Left renal pelvis (tissue), 4 donors: ENCODE measurements at regions not wholly inside any gene's neighbourhood (a gene's known extent, or its start where the extent isn't known, plus 50 kb on each side); places are given as distances from the start of the nearest gene placed in this dataset.

Experiments
- DNase-seq, 4 donors: peaks; one replicate each; pipeline ENCODE4 v3.0.0-alpha.2; 2013; ENCODE audit warnings: low read depth in 4 of 4, low spot score in 3 of 4

DNA sequence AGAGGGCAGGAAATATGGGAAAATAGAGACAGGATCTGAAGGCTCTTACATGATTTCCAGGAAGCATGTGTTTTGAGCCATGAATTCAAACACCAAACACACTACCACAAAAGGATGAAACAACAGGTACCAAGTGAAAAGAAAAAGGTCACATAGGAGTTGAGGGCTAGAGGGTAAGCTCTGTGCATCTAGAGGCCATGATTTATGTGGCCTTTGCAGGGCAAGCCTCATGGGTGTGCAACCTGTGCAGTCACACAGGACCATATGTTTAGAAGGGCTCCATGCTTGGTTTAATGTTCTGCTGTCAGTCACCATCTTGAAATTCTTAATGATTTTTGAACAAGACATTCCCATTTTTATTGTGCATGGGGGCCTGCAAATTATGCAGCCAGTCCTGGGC, 134.5 kb upstream of the CCDC68 start:
- DNase-seq: no peak

DNA sequence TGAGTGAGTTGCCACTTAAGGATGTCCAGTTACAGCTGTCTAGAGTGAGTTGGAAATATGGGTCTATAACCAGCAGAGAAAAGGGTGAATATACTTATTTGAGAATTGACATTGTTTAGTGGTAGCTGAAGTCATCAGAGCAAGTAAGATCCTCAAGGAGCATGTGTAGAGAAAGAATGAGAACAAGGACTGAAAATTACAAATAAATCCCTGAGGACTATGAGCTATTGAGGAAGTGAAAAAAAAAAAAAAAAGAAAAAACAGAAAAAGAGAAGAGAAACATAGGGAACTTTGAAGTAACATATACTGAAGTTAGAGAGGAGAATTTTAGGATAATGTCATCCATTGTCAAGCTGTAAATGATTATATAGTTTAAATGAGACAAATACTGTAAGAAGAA, 134.0 kb upstream of the CCDC68 start:
- no peak for DNase-seq

DNA sequence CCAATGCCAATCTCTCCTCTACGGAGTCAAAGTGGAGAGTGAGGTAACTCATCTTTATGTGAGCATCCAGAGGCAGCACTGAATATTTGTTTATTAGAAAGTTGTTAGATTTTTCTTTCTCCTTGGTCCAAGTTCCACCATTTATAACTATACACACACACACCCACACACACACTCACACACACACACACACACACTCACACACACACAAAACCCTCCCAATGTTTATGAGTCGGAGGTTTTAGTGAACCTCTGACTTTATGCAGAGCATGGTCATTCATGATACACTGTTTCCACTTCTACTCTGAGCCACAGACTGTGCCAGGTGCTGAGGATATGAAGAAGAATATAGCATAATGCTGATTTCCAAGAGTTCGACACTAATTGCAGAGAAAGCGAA, 132.9 kb upstream of the CCDC68 start:
- no peak for DNase-seq

DNA sequence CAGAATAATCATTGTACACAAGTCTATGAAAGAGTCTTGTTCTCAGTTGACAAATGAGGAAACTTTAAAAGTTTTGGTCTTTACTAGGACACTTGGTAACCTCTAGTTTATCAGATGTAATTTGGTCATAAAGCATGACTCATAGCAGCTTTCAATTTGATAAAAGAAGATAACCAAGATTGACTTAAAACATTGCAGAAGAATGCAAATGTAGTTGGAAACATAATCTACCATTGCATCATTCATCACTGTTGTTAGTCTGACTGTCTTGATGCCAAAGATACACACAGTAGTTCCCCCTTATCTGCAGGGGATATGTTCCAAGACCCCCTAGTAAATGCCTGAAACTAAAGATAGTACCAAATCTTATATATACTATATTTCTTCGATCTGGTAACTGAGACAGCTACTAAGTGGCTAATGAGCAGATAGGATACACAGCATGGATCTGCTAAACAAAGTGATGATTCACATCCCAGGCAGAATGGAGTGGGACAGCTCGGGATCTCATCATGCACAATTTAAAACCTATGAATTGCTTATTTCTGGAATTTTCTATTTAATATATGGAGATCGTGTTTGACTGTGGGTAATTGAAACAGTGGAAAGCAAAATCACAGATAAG, 131.4 kb upstream of the CCDC68 start:
- no peak for DNase-seq

DNA sequence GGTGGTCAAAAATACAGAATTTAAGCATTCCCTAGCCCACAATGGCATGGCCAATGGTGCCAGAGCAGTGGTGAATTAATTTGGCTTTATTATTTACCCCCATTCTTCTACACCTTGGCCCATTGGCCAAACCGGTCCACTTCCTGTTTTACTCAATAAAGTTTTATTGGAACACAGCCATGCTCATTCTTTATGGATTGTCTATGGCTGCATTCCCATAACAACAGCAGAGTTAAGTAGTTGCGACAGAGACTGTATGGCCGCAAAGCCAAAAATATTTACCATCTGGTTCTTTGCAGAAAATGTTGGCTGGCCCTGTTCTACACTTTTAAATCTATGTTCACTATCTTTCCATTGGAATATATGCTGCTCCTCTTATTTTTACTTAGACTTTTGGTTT, 130.3 kb upstream of the CCDC68 start:
- no peak for DNase-seq

DNA sequence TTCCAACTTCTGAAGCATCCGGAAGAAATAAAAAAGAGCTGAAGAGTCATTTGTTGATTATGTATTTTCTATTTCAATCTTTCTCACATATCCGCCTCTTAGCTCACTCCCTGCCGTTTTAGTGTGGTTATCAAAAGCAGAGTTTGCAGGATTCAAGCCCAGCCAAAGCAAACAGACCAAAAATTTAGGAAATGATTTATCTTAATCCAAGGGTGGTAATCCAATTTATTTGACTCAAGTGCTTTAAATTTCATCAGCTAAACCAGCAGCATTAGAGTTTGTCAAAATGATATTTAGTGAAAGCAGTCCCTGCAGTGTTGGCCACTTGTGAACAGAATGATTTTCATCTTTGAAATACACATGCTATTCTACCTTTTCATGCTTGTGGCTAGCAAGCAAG, 129.3 kb upstream of the CCDC68 start:
- DNase-seq: no peak

DNA sequence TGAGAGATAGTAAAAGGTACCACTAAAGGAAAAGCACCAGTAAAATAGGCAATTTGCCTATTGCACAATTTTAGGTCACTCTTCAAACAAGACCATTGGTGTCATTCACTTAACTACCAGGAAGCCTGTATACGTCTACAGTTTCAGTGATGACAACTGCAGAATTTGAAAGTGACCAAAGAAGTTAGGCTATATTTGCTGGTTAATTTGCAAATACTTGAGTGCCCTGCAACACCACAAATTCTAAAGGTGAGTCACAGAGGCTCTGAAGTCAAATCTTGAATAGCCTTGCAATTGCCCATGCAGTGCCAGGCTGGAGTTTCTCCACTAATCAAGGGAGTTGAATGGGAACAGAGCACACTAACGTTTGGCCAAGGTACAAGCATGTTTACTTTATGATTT, 128.7 kb upstream of the CCDC68 start:
- no peak for DNase-seq

DNA sequence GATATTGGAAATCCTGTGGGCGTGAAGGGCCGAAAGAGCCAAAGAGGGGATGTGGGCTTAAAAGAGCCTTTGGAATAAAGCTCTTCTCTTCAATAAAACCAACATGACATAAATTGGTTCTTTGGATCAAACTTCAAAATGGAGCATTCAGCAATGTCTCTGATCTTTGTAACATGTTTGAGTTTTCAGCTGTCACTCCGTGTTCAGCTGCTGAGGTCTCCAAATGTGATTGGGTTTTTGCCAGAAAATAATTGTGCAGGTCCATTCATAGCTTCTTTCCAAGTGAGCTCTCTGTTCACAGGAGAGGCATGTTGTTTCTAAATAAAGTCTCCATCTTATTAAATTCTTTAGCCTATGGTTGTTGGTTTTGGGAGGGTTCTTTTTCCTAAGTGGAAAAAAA, 127.6 kb upstream of the CCDC68 start:
- DNase-seq: no peak

DNA sequence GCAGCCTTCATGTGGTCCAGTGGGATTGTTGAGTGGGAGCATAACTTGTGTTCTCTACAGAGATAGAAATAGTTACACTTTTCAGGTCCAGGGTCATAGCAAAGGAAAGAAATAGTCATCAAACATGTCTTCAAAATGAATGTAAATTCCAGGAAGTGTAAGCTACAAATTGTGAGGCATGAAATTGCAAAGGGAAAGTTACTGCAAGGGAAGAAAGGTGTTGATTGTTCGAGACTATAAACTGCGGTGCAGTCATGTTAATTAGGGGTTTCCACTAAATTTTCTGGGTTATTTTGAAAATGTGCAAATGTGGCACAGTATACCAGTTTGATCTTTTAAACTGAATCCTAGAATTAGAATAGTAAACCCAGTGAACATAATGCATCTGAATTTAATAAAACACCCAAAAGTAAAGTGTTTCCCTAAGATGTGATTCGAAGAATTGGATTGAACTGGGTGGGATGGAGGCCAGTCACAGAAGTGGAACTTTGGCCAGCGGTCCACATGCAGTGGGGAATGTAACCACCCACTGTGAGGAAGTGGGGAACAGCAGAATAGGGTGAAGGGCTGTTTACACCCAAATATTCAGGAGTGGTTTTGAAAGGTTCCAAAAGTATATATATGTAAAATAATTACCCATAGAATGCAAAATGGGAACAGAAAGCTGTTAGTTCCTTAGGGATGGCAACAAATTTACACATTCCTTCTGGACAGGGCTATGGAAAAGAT, 126.5 kb upstream of the CCDC68 start:
- DNase-seq: no peak

DNA sequence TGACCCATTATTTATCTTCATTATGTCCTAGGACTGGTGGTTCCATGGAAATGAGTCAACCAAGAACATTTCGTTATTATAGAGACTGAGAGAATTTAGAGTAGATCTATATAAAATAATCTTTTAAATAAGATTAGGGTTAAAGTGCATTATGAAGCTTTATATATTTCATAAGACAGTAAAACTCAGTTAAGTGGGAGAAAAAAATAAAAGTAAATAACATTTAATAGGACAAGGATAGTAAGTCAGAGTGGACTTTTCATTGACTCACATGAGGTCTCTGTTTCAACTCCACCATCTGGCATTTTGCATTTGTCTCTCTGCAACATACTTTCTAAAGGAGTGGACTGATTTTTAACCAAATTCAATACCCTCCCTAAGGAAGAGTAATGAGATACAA, 125.3 kb upstream of the CCDC68 start:
- no peak for DNase-seq

DNA sequence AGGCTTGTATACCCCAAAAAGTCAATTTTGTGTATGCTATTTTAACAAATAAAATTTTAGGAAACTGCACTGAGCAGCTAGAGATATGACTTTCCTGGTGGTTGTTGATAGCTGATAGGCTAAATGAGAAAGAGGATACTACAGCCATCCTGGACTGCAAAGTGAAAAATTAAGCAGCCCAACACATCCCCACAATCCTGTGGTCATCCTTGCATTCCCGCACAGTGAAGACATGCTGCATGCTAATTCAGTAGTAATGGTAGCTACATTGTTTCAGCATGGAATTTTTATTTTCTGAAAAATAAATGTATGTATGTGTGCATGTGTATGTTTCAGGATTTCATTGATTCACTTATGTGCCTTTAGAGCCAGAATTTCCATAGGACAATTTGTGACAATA, 124.2 kb upstream of the CCDC68 start:
- DNase-seq: no peak

DNA sequence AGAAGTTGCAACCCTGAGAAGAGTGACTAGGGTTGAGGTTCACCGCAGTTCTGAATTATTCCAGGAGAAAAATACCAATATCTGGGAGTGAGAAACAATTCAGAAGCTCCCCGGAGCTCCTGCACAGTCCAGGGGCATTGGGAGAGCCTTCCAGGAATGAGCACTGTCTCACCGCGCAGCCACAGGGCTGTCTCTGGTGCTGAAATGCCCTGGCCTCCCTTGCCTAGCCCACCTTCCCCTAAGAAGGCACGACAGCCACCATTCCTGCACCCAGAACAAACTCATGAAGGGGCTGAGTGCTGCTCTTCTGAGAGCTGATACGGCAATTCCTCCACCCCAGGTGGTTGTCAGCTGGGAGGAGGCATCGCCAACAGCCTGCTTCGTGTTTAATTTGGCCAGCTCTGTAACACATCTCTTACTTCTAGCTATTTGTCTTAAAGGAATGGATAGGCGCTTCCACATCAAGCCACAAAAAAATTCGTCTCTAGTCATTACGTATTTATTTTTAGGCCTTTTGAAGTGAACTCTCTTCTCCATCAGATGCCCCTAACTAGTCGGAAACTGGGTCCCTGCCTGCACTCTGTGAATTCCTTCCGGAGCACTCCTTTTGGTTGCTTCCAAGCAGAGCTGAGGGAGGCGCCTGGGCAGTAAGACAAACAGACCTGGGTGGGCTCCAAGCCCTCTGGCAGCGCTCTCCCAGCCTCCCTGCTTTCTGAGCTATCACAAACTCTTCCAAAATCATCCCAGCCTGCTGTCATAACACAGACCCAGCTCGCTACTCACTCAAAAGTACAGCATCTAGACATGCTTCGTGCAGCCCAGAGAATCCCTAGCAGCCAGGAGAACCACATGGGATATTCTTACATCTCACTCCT, 120.5 kb upstream of the CCDC68 start:
- no peak for DNase-seq

DNA sequence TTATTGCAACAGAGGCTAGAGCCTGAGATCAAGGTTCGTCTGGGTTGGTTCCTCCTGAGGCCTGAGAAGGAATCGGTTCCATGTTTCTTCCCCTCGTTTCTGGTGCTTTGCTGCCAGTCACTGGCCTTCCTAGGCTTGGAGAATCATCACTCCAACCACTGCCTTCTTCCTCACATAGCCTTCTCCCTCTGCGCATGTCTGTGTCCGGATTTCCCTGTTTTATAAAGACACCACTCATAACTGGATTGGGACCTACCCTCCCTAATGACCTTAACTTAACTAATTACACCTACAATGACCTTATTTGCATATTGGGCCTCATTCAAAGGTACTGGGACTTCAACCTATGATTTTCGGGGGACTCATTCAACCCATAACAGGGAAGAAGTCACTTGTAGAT, 119.8 kb upstream of the CCDC68 start:
- DNase-seq: no peak

DNA sequence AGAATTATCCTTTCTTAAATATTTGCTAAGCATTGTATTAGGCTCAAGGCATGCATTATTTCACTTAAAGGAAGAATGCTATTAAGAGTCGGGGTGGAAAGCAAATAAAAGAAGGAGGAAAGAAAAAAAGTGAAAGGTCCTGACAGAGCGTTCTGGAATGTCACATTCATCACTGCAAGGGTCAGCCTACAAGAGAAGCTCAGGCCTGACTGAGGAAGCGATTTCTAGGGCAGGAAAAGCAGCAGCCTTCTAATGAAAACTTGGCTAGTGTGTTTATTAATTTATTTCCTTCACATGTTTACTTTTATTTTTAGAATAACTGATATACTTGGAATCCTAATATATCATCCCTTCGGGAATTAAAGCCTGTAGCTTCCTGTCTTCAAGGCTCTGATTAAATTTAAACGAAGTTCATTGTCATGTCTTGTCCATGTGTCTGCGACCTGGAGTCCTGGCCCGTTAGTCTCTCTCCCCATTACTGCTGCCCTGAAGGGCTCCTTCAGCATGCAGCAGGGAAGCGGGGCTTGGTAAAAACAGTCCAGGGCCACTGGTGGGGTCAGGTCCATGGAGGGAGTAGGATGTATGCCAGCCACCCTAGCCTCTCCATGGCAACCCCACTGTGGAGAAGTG, 119.2 kb upstream of the CCDC68 start:
- DNase-seq: peak in 1 of 4 donors; percentile 12

DNA sequence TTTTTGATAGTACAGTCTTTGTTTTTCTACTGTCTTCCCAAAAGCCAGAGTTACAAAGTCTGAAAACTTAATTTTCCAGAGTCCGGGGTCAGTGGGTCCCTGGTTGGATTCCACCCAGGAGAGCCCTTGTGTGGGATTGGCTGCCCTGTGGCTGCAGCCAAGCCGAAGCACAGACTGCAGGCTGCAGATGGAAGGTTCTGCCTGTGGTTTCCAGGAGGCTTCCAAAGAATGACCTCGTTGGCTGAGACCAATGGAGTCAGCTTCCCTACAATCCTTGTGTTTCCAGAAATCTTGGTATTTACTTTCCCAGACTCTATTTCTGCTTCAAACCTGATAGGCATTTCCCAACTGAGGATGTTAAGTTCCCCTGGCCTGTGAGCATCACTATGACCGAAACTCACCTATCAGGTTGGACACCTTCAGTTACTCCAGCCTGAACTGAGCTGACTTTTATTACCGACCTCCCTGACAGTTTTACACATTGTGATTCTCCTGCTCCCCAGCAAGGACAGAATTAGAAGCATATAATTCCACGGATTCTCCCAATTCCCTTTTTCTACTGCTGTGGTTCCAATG, 117.5 kb upstream of the CCDC68 start:
- DNase-seq: no peak

DNA sequence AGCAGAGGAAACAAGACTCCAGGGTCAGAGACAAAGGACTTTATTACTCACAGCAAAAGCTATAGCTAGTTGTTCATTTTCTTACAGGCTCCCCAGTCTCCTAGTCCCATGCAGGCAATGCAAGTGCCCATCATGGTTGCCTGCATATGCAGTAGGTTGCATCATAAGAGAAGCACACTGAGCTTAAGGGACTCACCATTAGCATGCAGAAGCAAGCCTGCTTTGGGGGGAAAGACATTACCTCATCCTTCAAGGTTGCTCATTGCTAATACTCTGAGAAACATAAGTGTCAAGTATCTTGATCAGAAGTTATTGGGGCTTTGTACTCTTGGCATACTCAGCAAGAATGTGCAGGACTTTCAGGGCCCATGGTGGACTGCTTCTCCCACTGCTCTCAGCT, 114.6 kb upstream of the CCDC68 start:
- DNase-seq: no peak

DNA sequence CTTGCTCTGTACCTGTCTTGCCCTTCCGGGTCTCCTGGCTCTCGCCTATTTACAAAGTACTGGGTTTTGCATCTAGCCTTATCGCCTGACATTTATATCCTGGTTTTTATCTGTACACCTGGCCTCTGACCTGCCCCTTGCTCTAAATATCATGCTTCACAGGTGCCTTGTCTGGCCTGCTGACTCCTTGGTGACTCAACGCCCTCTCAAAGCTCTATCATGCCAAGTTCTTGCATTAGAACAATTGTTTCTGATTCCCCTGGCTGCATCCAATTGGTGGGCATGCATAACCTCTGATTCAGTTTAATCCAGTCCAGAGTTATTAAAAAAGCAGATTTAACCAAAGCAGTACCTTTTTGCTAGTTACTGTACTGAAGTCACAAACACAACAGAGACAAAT, 113.9 kb upstream of the CCDC68 start:
- no peak for DNase-seq

DNA sequence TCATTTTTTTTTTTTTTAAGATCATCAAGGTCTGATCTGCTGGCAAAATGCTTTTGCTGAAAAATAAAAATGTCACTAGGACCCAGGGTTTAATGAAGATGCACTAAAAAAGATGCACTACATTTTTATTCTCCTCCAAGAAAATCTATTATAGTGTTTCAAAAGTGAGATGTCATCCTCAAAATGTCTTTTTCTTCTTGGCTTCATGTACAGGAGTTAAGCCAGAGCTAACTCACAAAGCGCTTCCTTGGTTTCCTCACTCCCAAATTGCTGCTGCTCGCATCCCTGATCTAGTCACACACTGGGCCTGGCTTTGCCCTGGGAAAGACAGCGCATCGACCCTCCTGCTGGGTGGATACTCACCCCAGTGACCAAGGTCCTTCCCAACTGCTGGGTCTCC, 113.4 kb upstream of the CCDC68 start:
- DNase-seq: no peak

DNA sequence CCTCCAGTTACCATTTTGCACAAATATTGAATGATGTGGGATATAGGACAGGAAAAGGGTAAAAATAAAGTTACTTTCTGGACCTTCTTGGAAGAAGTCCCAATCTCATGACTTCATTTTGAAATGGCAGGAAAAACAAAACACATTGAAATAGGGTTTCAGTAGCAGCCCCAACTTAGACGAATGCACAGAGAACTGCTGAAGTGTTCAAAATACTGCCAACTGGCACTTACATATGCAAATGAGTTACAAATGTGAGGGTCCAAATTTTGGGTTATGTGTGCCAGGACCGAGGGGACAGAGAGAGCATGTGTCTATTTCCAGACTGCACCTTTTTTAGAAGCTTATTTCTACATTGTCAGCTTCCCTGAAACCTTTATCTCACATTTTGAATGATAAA, 112.9 kb upstream of the CCDC68 start:
- no peak for DNase-seq

DNA sequence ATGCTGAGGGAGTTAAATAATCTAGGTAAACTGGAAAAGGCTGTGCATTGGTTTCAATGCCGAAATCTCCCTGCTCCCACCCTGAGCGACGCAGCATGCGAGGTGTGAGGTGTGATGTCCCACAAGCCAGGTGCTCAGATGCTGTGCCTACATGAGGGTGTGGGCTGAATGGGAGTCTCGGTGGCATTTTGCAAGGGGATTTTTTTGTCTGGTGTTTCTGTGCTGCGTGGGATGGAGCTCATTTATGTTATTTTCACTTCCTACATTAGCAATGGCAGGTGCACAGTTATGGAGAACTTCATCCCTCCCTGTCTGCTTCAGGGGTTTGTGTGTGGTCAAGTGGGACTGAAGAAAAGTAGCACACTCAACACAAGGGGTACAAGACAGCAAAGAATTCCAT, 110.2 kb upstream of the CCDC68 start:
- DNase-seq: no peak

DNA sequence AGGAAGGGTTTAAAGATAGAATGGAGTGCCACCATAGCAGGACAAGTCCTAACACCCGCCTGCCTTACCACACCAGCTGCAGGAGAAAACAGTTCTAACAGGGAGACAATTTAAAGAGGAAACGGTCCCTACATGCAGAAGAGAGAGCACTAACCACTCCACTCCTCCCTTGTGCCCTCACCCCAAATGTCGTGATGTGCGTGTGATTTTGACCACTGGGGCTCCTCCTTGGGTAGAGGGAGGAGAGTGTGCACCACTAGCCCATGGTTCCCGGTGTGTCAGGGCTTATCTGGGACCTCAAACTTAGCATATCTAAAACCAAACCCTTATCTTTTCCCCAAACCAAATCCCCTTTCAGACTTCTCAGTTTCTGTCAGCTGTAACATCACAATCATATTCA, 105.5 kb upstream of the CCDC68 start:
- no peak for DNase-seq
